BJ (cell line): ENCODE measurements at regions not wholly inside any gene's neighbourhood (a gene's known extent, or its start where the extent isn't known, plus 50 kb on each side); places are given as distances from the start of the nearest gene placed in this dataset.

ENCODE experiments used
- CTCF ChIA-PET: fragments of 350-600 bp; formaldehyde crosslinking; extraction: SDS; loops from one replicate; lab custom pipeline; 2021; ENCODE audit warnings: antibody characterized with exemption, inconsistent platforms; lab: Yijun Ruan, JAX
- POLR2A ChIA-PET: fragments of 300-600 bp; sonication (Branson Sonifier 250); formaldehyde crosslinking; extraction: SDS; loops from one replicate; lab custom pipeline; 2021; ENCODE audit warnings: antibody characterized with exemption; lab: Charles Lee
- DNase-seq: peaks from one replicate; pipeline ENCODE4 v3.0.0-alpha.2; 2011; ENCODE audit warnings: low read depth
- H3K27me3 ChIP-seq: 2 replicates; pipeline ENCODE4 v1.6.0; 2011; ENCODE audit warnings: low read length; ENCODE audit not compliant: control insufficient read depth, insufficient read depth
- H3K36me3 ChIP-seq: 2 replicates; pipeline ENCODE4 v1.5.1; 2011; ENCODE audit warnings: low read length; ENCODE audit not compliant: control insufficient read depth, insufficient read depth
- H3K4me3 ChIP-seq: 2 replicates; pipeline ENCODE4 v1.5.1; 2011; ENCODE audit warnings: low read depth, mild to moderate bottlenecking, control low read depth, low read length
- CTCF ChIP-seq: IDR thresholded peaks from 2 replicates; pipeline ENCODE4 v1.5.1; 2011; ENCODE audit warnings: low read depth, mild to moderate bottlenecking, control low read depth, inconsistent platforms, low read length, moderate library complexity; ENCODE audit not compliant: insufficient read depth

- POLR2A ChIA-PET, result no interaction called here
Measured at GRCh38 chr2:48112911-48113680, 201.4 kb upstream of the FOXN2 start.

DNA sequence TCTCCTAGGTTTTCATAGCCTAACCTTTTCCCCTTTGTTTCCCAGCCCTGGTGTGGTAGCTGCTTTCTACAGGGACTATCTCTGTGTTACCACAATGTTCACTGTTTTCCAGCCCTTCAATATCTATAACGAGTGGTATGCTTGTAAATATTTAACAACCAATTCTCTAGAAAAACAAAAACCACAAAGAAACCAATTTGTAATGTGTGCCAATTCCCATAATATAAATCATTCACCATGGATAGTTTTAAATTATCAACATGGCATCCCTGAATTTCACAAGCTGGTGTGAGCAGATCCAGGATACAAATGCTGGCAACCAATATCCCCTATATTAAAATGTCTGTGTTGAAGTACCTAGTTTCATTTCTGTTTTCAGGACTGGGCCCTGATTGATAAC lies 200.7 kb upstream of the FOXN2 start:
- DNase-seq, result no peak
- ChIA-PET POLR2A (no interaction called here), CTCF (interaction anchor here (0.6 to 1.2 kb wide), 6 partner anchors 135 to 308 kb away, joined by 3 to 4 read pairs (median 4); no protein-coding TSS in a partner anchor)
- H3K4me3 ChIP-seq, result no peak overlapping the region
- no peaks in the 10 kb centered on the region for H3K36me3 ChIP-seq
- no peaks in the 10 kb centered on the region for H3K27me3 ChIP-seq
- TF ChIP-seq CTCF, result no peak

More at GRCh38 chr2:48112911-48113680, 201.4 kb upstream of the FOXN2 start:
- CTCF ChIA-PET, result interaction anchor here (0.9 to 1.2 kb wide), 5 partner anchors 135 to 309 kb away, joined by 3 to 4 read pairs (median 3); no protein-coding TSS in a partner anchor
- no peak for DNase-seq
- Histone ChIP-seq H3K27me3 (no peaks in the 10 kb centered on the region), H3K4me3 (no peak overlapping the region), H3K36me3 (no peaks in the 10 kb centered on the region)
- no peak for TF ChIP-seq CTCF

GRCh38 chr2:48114256-48114655 lies 200.2 kb upstream of the FOXN2 start:
- Histone ChIP-seq H3K4me3 (no peak overlapping the region), H3K27me3 (no peaks in the 10 kb centered on the region), H3K36me3 (no peaks in the 10 kb centered on the region)
- TF ChIP-seq CTCF, result no peak
- ChIA-PET POLR2A (no interaction called here), CTCF (interaction anchor here (0.6 to 1.2 kb wide), 5 partner anchors 134 to 308 kb away, joined by 3 to 4 read pairs (median 3); no protein-coding TSS in a partner anchor)
- DNase-seq, result no peak

DNA sequence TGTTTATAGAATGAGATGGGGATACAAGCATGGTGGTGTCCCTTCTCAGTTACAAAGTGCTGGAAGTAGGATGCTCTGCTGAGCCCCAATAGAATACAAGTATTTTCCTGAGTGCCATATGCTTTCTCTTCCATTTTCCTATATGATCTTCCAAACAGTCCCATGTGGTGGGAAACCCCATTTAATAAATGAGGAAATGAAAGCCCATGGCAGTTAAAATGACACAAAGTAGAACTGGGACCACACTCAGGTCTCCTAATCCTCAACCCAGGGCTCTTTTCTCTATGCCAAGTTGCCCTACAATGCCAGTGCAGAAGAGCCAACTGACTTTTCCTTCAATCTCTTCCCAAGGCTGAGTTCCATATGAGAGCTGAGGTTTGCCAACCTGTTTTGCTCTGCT lies 198.0 kb upstream of the FOXN2 start:
- Histone ChIP-seq H3K36me3 (no peaks in the 10 kb centered on the region), H3K27me3 (no peaks in the 10 kb centered on the region), H3K4me3 (no peak overlapping the region)
- no peak for DNase-seq
- POLR2A ChIA-PET, result no interaction called here
- CTCF ChIA-PET, result interaction anchor here (0.6 kb wide), 1 partner anchor 181 kb away, joined by 3 read pairs; no protein-coding TSS in a partner anchor
- no peak for TF ChIP-seq CTCF

GRCh38 chr2:48118895-48119294 lies 195.6 kb upstream of the FOXN2 start:
- H3K27me3 ChIP-seq, result no peaks in the 10 kb centered on the region
- POLR2A ChIA-PET, result no interaction called here
- no peaks in the 10 kb centered on the region for H3K36me3 ChIP-seq
- CTCF ChIA-PET, result no interaction called here
- no peak overlapping the region for H3K4me3 ChIP-seq
- no peak for DNase-seq
- no peak for TF ChIP-seq CTCF
